Fibroblast of the aortic adventitia (primary cell): ENCODE measurements at regions not wholly inside any gene's neighbourhood (a gene's known extent, or its start where the extent isn't known, plus 50 kb on each side); places are given as distances from the start of the nearest gene placed in this dataset.

Experiments used
- DNase-seq: peaks from one replicate; pipeline ENCODE4 v3.0.0-alpha.2; 2010; ENCODE audit warnings: low read depth
- H3K4me3 ChIP-seq: 2 replicates; pipeline ENCODE4 v1.5.1; 2011; ENCODE audit warnings: low read depth, mild to moderate bottlenecking, control low read depth, low read length, moderate library complexity
- CTCF ChIP-seq: IDR thresholded peaks from 2 replicates; pipeline ENCODE4 v1.5.1; 2011; ENCODE audit warnings: mild to moderate bottlenecking, low read length, control low read depth, inconsistent platforms; ENCODE audit not compliant: insufficient read depth

GRCh38 chr10:36630267-36630666 lies 495.1 kb upstream of the ANKRD30A start:
- DNase-seq = no peak
- no peak for TF ChIP-seq CTCF

GRCh38 chr10:36629476-36629875 lies 495.9 kb upstream of the ANKRD30A start:
- TF ChIP-seq CTCF = no peak
- H3K4me3 ChIP-seq = no peak overlapping the region

More at GRCh38 chr10:36630267-36630666, 495.1 kb upstream of the ANKRD30A start:
- no peak overlapping the region for H3K4me3 ChIP-seq

GRCh38 chr10:36624551-36625100 lies 500.8 kb upstream of the ANKRD30A start:
- H3K4me3 ChIP-seq = no peak overlapping the region
- no peak for TF ChIP-seq CTCF
- no peak for DNase-seq

More at GRCh38 chr10:36629476-36629875, 495.9 kb upstream of the ANKRD30A start:
- DNase-seq = no peak

- no peak overlapping the region for H3K4me3 ChIP-seq
- no peak for TF ChIP-seq CTCF
- DNase-seq = peak; percentile 43
Measured at GRCh38 chr10:36621346-36621745, 504.1 kb upstream of the ANKRD30A start.

DNA sequence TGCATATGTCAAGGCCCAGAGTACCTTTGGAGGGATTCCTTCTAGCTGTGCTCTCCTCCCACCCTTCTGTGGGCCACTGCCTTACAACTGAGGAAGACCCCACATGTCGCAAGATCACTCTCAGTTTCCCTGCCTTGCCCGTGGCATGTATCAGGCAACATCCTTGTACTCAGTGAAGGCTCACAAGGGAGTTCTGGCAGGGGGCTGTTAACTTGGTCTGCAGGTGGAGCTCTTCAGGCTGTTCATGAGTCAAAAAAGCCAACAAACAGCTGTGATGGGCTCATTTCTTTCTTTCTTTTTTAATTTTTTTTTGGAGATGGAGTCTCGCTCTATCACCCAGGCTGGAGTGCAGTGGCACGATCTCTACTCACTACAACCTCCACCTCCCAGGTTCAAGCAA lies 513.0 kb upstream of the ANKRD30A start:
- TF ChIP-seq CTCF = no peak
- no peak overlapping the region for H3K4me3 ChIP-seq
- no peak for DNase-seq

GRCh38 chr10:36608866-36609265 lies 516.5 kb upstream of the ANKRD30A start:
- H3K4me3 ChIP-seq = no peak overlapping the region
- TF ChIP-seq CTCF = no peak
- peak; percentile 48 for DNase-seq

- no peak overlapping the region for H3K4me3 ChIP-seq
- TF ChIP-seq CTCF = no peak
- peak; percentile 85 for DNase-seq
Measured at GRCh38 chr10:36608251-36608650, 517.1 kb upstream of the ANKRD30A start.
